Ishikawa (cell line): ENCODE measurements at regions not wholly inside any gene's neighbourhood (a gene's known extent, or its start where the extent isn't known, plus 50 kb on each side); places are given as distances from the start of the nearest gene placed in this dataset.

Source experiments
- CREB1 ChIP-seq: IDR thresholded peaks from 2 replicates; pipeline ENCODE4 v1.6.1; 2012; ENCODE audit warnings: low read depth
- EGR1 ChIP-seq: IDR thresholded peaks from 2 replicates; pipeline ENCODE4 v1.6.1; 2012
- EP300 ChIP-seq: IDR thresholded peaks from 2 replicates; pipeline ENCODE4 v1.6.1; 2012; ENCODE audit warnings: borderline replicate concordance
- FOXM1 ChIP-seq: IDR thresholded peaks from 2 replicates; pipeline ENCODE4 v1.6.1; 2012; ENCODE audit warnings: low read depth, borderline replicate concordance
- MAX ChIP-seq: IDR thresholded peaks from 2 replicates; pipeline ENCODE4 v1.6.1; 2012
- RAD21 ChIP-seq: IDR thresholded peaks from 2 replicates; pipeline ENCODE4 v1.6.1; 2012; ENCODE audit warnings: low read depth
- TAF1 ChIP-seq: IDR thresholded peaks from 2 replicates; pipeline ENCODE4 v1.6.1; 2012; ENCODE audit warnings: low read depth, mild to moderate bottlenecking
- TEAD4 ChIP-seq: IDR thresholded peaks from 2 replicates; pipeline ENCODE4 v1.6.1; 2012
- YY1 ChIP-seq: IDR thresholded peaks from 2 replicates; pipeline ENCODE4 v1.6.1; 2012; ENCODE audit warnings: low read depth
- ZBTB7A ChIP-seq: IDR thresholded peaks from 2 replicates; pipeline ENCODE4 v1.6.1; 2012; ENCODE audit warnings: low read depth
- TF ChIP-seq, protein P1 (sequence below): IDR thresholded peaks from 2 replicates; pipeline ENCODE4 v1.6.1; 2012; ENCODE audit warnings: low read depth, mild to moderate bottlenecking
- TF ChIP-seq, protein P2 (sequence below): IDR thresholded peaks from 2 replicates; pipeline ENCODE4 v1.6.1; 2012

GRCh38 chr13:55307909-55308308 lies 1832.8 kb upstream of the PRR20A start:
- TF ChIP-seq, protein P1, sequence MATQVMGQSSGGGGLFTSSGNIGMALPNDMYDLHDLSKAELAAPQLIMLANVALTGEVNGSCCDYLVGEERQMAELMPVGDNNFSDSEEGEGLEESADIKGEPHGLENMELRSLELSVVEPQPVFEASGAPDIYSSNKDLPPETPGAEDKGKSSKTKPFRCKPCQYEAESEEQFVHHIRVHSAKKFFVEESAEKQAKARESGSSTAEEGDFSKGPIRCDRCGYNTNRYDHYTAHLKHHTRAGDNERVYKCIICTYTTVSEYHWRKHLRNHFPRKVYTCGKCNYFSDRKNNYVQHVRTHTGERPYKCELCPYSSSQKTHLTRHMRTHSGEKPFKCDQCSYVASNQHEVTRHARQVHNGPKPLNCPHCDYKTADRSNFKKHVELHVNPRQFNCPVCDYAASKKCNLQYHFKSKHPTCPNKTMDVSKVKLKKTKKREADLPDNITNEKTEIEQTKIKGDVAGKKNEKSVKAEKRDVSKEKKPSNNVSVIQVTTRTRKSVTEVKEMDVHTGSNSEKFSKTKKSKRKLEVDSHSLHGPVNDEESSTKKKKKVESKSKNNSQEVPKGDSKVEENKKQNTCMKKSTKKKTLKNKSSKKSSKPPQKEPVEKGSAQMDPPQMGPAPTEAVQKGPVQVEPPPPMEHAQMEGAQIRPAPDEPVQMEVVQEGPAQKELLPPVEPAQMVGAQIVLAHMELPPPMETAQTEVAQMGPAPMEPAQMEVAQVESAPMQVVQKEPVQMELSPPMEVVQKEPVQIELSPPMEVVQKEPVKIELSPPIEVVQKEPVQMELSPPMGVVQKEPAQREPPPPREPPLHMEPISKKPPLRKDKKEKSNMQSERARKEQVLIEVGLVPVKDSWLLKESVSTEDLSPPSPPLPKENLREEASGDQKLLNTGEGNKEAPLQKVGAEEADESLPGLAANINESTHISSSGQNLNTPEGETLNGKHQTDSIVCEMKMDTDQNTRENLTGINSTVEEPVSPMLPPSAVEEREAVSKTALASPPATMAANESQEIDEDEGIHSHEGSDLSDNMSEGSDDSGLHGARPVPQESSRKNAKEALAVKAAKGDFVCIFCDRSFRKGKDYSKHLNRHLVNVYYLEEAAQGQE: no peak
- TF ChIP-seq MAX (no peak), EP300 (no peak), RAD21 (no peak), YY1 (no peak), TAF1 (no peak), TEAD4 (no peak), FOXM1 (no peak), EGR1 (no peak), CREB1 (no peak), ZBTB7A (no peak)
- TF ChIP-seq, protein P2, sequence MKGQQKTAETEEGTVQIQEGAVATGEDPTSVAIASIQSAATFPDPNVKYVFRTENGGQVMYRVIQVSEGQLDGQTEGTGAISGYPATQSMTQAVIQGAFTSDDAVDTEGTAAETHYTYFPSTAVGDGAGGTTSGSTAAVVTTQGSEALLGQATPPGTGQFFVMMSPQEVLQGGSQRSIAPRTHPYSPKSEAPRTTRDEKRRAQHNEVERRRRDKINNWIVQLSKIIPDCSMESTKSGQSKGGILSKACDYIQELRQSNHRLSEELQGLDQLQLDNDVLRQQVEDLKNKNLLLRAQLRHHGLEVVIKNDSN: no peak
